ENCODE measurements at regions not wholly inside any gene's neighbourhood (a gene's known extent, or its start where the extent isn't known, plus 50 kb on each side); places are given as distances from the start of the nearest gene placed in this dataset.

DNA sequence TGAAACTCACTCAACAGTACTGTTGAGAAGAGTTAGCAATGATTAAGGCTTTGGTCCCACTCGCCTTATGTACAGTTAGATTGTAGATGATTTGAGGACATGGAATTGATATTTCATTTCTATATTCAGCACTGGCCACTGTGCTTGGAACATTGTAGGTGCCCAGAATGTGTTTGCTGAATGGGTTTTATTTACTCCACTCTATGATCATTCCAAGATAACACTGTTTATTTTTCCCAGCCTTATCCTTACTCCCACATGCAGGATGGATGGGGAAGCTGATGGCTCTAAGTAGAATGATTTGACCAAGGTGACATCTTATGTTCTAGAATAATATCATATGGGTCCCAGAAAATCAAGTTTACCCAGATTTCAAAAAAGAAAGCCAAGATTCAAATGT lies 124.6 kb upstream of the RXFP2 start:
- H3K9me2 ChIP-seq (ENCODE audit: insufficient read depth, low read length), result no peaks in the 10 kb centered on the region
- ChIA-PET POLR2A (no interaction called here), CTCF (ENCODE audit: unreplicated experiment) (no interaction called here)
- no peak overlapping the region for H2AFZ ChIP-seq (ENCODE audit: low read length)
- no peak for DNase-seq (ENCODE audit: low spot score)
- H3K9me3 ChIP-seq (ENCODE audit: low read length), result no peaks in the 10 kb centered on the region
- H3K4me3 ChIP-seq (ENCODE audit: low read depth, low read length, poor library complexity, severe bottlenecking), result no peak overlapping the region
- TF ChIP-seq, protein P1, sequence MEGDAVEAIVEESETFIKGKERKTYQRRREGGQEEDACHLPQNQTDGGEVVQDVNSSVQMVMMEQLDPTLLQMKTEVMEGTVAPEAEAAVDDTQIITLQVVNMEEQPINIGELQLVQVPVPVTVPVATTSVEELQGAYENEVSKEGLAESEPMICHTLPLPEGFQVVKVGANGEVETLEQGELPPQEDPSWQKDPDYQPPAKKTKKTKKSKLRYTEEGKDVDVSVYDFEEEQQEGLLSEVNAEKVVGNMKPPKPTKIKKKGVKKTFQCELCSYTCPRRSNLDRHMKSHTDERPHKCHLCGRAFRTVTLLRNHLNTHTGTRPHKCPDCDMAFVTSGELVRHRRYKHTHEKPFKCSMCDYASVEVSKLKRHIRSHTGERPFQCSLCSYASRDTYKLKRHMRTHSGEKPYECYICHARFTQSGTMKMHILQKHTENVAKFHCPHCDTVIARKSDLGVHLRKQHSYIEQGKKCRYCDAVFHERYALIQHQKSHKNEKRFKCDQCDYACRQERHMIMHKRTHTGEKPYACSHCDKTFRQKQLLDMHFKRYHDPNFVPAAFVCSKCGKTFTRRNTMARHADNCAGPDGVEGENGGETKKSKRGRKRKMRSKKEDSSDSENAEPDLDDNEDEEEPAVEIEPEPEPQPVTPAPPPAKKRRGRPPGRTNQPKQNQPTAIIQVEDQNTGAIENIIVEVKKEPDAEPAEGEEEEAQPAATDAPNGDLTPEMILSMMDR (conservative IDR thresholded peaks at IDR 0.05; ENCODE audit: low read length), result no peak
- no peak for TF ChIP-seq EZH2phosphoT487 (IDR thresholded peaks at IDR 0.05; ENCODE audit: borderline replicate concordance, low read depth, low read length)
- no peak overlapping the region for H3K4me2 ChIP-seq (ENCODE audit: low read length)
- no peaks in the 10 kb centered on the region for H4K20me1 ChIP-seq (ENCODE audit: insufficient read depth, low read length)
- BruUV-seq (replicated peaks), result no TSS peak
- intact Hi-C loops (cut with micrococcal nuclease; ENCODE audit: unreplicated experiment), result no loop called here
- no peaks in the 10 kb centered on the region for H3K36me3 ChIP-seq (ENCODE audit: insufficient read depth, low read length)
- H3K27ac ChIP-seq (ENCODE audit: low read depth, low read length, poor library complexity, severe bottlenecking), result no peak overlapping the region
- no peaks in the 10 kb centered on the region for H3K4me1 ChIP-seq (ENCODE audit: insufficient read depth, low read length, poor library complexity, severe bottlenecking)
- no peaks in the 10 kb centered on the region for H3K79me2 ChIP-seq (ENCODE audit: insufficient read depth, low read depth, low read length)

DNA sequence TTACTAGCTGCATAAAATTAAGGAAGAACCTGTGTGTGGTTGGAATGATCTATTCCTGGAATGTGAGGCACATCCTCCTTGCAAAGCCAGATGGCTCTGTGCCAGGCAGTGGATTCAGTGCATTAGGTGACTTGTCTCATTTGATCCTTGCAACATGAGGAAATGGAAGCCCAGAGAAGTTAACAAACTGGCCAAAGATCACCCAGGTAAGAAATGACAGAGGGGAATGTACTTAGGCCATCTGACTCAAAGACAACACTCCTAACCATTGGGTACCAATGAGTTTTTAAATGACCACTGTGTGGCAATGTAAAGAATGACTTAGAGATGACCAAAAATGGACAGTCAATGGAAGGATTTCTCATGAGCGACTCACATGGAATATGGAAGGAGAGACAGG lies 114.2 kb upstream of the RXFP2 start:
- Histone ChIP-seq H3K4me3 (ENCODE audit: low read depth, low read length, poor library complexity, severe bottlenecking) (no peak overlapping the region), H3K36me3 (ENCODE audit: insufficient read depth, low read length) (no peaks in the 10 kb centered on the region), H3K4me1 (ENCODE audit: insufficient read depth, low read length, poor library complexity, severe bottlenecking) (no peaks in the 10 kb centered on the region), H2AFZ (ENCODE audit: low read length) (no peak overlapping the region), H3K4me2 (ENCODE audit: low read length) (no peak overlapping the region), H4K20me1 (ENCODE audit: insufficient read depth, low read length) (no peaks in the 10 kb centered on the region), H3K79me2 (ENCODE audit: insufficient read depth, low read depth, low read length) (no peaks in the 10 kb centered on the region), H3K27ac (ENCODE audit: low read depth, low read length, poor library complexity, severe bottlenecking) (no peak overlapping the region), H3K9me2 (ENCODE audit: insufficient read depth, low read length) (no peaks in the 10 kb centered on the region), H3K9me3 (ENCODE audit: low read length) (no peaks in the 10 kb centered on the region)
- POLR2A ChIA-PET, result interaction anchor here (0.6 kb wide), 1 partner anchor 331 kb away, joined by 3 read pairs; no protein-coding TSS in a partner anchor
- BruUV-seq (replicated peaks), result no TSS peak
- TF ChIP-seq, protein P1 (conservative IDR thresholded peaks at IDR 0.05; ENCODE audit: low read length), result no peak
- TF ChIP-seq EZH2phosphoT487 (IDR thresholded peaks at IDR 0.05; ENCODE audit: borderline replicate concordance, low read depth, low read length), result no peak
- intact Hi-C loops (cut with micrococcal nuclease; ENCODE audit: unreplicated experiment), result no loop called here
- CTCF ChIA-PET (ENCODE audit: unreplicated experiment), result no interaction called here
- no peak for DNase-seq (ENCODE audit: low spot score)

DNA sequence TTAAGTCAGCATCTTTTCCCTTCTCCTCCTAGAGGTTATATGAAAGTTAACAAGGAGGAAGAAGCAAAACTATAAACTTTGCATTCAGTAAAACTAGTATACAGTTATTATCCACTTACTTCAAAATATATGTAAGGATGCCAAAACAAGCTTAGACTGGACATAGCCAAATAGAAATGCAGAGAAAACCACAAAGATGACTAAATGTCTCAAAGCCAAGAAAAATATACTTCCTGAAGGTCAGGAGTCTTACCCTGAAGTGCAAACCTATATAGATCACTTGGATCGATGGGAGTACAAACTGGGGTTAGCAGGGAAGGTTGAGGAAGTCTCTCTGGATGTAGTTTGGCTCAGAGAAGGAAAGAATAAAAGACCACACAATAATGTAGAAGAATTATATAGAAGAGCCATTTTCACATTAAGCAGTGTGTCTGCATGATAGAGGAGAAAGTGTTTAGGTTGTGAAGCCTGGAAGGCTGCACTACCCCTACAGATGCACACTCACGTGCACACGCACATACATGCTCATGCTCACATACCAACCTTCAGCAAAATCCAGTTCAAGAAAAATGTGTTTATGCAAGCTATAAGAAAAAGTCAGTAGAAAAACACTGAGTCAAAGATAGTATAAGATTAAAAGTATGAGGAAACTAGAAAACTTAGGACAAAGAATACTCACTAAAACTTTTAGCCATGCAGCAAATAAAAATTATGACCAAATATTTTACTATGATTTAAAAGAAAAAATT lies 112.1 kb upstream of the RXFP2 start:
- Histone ChIP-seq H3K36me3 (ENCODE audit: insufficient read depth, low read length) (no peaks in the 10 kb centered on the region), H3K4me1 (ENCODE audit: insufficient read depth, low read length, poor library complexity, severe bottlenecking) (no peaks in the 10 kb centered on the region), H4K20me1 (ENCODE audit: insufficient read depth, low read length) (no peaks in the 10 kb centered on the region), H2AFZ (ENCODE audit: low read length) (no peak overlapping the region), H3K79me2 (ENCODE audit: insufficient read depth, low read depth, low read length) (no peaks in the 10 kb centered on the region), H3K27ac (ENCODE audit: low read depth, low read length, poor library complexity, severe bottlenecking) (no peak overlapping the region), H3K4me2 (ENCODE audit: low read length) (no peak overlapping the region), H3K4me3 (ENCODE audit: low read depth, low read length, poor library complexity, severe bottlenecking) (no peak overlapping the region), H3K9me3 (ENCODE audit: low read length) (no peaks in the 10 kb centered on the region), H3K9me2 (ENCODE audit: insufficient read depth, low read length) (no peaks in the 10 kb centered on the region)
- TF ChIP-seq, protein P1 (conservative IDR thresholded peaks at IDR 0.05; ENCODE audit: low read length), result no peak
- TF ChIP-seq EZH2phosphoT487 (IDR thresholded peaks at IDR 0.05; ENCODE audit: borderline replicate concordance, low read depth, low read length), result no peak
- ChIA-PET CTCF (ENCODE audit: unreplicated experiment) (no interaction called here), POLR2A (no interaction called here)
- no TSS peak for BruUV-seq (replicated peaks)
- intact Hi-C loops (cut with micrococcal nuclease; ENCODE audit: unreplicated experiment), result no loop called here
- DNase-seq (ENCODE audit: low spot score), result no peak
